ENCODE measurements at regions not wholly inside any gene's neighbourhood (a gene's known extent, or its start where the extent isn't known, plus 50 kb on each side); places are given as distances from the start of the nearest gene placed in this dataset.

DNA sequence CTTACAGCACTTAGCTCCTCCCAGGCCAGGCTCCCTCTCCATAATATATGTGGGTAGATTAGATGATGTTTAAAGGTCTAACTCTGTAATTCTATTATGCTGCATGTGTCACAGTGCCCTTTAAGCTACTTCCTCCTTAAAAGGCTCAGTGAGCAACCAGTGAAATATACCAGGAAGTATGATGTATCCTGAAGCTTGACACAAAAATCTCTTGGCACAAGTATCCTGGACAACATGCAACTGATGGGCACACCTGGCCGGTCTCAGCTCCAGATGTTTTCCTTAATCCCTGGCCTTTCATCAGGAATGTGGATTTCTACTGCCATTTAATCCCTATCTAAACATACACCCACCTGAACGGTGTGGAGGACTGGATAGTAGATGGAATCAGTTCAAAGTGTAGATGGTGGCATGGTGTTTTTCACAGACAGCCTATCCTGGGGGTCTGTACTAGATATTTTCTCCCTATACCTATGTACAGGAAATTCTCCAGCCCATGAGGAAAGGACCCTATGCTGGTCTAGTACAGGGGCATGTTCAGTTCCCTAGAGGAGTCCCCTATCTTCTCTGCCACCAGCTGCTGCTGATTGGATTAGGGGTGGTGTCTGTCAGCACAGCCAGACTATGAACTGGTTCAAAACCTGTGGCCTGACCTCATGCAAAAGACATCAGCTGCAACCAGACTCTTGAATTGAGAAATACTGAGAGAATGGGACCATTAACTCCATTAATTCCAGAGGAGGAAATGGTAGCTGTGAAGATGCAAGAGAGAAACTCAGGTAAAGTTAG lies 59.4 kb upstream of the CITED2 start:
- no peak for DNase-seq

DNA sequence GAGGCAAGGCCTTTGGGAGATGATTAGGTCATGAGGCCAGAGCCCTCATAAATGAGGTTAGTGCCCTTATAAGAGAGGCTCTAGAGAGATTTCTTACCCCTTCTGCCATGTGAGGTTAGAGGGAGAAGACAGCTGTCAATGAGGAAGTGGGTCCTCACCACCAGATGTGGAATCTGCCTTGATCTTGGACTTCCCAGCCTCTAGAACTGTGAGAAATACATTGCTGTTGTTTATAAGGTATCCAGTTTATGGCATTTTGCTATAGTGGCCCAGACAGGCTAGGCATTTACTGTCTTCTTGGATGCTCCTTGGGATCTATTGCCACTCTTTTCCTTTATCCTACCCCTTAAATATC lies 57.1 kb upstream of the CITED2 start:
- DNase-seq = no peak

GRCh38 chr6:139430899-139431601 lies 56.6 kb upstream of the CITED2 start:
- DNase-seq = no peak

DNA sequence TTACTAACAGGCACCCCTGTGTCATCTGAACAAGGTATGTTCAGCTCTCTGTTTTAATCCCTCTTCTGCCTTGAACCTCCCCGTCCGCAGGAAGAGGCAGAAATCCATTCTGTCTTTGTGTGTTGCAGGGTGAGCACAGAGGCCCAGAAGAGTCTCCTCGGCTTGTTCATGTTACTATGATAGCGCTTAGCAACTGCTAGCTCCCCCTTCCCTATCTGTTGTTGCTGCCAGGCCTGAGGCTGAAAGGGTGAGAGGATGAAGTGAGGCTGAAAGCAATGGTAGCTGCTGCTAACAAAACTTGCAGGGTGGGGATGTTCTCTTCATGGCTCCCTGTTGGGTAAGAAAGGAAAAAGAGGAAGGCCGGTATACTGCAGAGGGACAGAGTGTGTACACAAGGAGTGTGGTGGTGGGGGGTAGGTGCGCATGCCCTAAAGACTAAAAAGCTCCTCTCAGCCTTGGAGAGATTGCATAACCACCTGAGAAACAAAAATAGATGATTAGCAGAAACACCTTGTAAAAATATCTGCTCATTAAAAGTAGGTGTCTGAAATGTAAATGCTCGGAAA lies 55.2 kb upstream of the CITED2 start:
- DNase-seq = no peak

- DNase-seq = no peak
Measured at GRCh38 chr6:139427199-139427598, 52.8 kb upstream of the CITED2 start.

DNA sequence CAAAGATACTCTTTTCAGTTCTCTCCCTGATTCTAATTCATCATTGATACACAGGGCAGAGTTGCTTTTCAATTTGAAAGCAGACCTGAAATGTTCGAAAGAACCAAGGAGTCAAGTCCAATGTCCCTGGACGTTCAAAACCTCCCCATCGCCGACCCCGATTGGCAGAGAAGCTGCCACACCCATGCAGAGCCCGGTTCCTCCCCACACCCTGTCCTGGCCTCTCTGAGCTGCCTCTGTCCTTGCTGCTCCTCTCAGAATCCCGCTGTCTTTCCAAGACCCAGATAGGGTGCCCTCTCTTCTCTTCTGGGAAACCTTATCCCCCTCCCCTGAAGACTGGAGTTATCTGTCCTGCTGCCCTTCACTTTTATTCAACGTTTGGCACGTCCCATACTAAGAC lies 52.3 kb upstream of the CITED2 start:
- DNase-seq = no peak

DNA sequence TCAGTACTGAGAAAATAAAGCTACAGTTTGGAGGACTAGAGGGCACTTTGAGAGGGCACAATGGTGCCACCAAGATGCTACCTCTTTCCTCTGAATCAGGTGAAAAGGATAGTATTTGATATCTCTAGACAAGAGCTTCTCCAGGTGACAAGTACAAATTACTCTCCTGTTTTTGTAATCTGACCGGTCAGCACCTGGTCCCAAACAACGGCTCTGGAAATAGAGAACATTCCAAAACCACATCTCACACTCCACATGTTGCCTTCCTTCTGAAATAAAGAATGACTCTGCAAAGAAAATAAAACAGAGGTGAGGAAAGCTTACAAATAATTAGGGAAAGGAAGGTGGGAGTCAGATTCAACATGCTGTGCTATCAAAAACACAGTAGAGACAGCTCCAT lies 51.3 kb upstream of the CITED2 start:
- no peak for DNase-seq

- no peak for DNase-seq
Measured at GRCh38 chr6:139423971-139424667, 49.7 kb upstream of the CITED2 start.
